Testis (tissue), 2 donors: ENCODE measurements at regions not wholly inside any gene's neighbourhood (a gene's known extent, or its start where the extent isn't known, plus 50 kb on each side); places are given as distances from the start of the nearest gene placed in this dataset.

ENCODE experiments used
- POLR2A ChIP-seq: fragments of 450-650 bp; IDR thresholded peaks from one replicate; pipeline ENCODE4 v1.6.1; 2017; ENCODE audit warnings: antibody characterized with exemption, mild to moderate bottlenecking, moderate library complexity
- TF ChIP-seq, protein P1 (sequence below), 3 experiments: fragments of 450-650 bp in 2 of 3; fragments of 200-600 bp in 1 of 3; sonication (generic) in 1 of 3; IDR thresholded peaks; one replicate each; pipeline ENCODE4 v1.5.1; 2016 to 2019; ENCODE audit warnings: antibody characterized with exemption in 3 of 3, mild to moderate bottlenecking in 2 of 3, moderate library complexity in 1 of 3

DNA sequence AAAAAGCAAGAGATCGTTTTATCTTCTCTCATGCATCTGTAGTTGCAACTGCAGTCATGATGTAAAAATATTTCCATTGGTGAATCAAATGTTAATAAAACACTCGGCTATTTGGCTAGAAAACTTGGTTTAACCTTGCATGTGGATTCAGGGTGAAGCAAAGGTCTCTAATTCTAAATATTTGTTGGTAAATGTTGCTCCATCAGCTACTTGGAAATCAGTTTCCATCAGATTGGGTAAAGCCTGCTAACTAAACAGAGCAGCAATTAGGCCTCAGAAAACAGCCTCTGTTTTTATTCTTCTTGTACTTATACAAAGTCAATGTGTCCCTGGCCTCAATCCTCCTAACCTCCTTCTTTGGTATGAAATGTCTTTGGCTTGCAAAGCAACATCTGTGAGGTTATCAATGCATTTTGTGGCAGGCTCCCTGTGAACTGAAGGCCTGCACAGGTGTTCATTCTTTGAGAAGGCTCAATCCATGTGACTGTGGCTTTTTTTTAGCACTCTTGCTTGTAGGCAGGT lies 312.3 kb downstream of the WDR72 start:
- TF ChIP-seq, protein P1, sequence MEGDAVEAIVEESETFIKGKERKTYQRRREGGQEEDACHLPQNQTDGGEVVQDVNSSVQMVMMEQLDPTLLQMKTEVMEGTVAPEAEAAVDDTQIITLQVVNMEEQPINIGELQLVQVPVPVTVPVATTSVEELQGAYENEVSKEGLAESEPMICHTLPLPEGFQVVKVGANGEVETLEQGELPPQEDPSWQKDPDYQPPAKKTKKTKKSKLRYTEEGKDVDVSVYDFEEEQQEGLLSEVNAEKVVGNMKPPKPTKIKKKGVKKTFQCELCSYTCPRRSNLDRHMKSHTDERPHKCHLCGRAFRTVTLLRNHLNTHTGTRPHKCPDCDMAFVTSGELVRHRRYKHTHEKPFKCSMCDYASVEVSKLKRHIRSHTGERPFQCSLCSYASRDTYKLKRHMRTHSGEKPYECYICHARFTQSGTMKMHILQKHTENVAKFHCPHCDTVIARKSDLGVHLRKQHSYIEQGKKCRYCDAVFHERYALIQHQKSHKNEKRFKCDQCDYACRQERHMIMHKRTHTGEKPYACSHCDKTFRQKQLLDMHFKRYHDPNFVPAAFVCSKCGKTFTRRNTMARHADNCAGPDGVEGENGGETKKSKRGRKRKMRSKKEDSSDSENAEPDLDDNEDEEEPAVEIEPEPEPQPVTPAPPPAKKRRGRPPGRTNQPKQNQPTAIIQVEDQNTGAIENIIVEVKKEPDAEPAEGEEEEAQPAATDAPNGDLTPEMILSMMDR (IDR thresholded peaks at IDR 0.05), result no peak
- TF ChIP-seq POLR2A, result no peak
